BLaER1 (cell line): ENCODE measurements at regions not wholly inside any gene's neighbourhood (a gene's known extent, or its start where the extent isn't known, plus 50 kb on each side); places are given as distances from the start of the nearest gene placed in this dataset.

Experiments used
- H3K27ac ChIP-seq: shearing (Covaris generic); formaldehyde crosslinking; 2 replicates; pipeline ENCODE4 v1.8.1; 2022
- H3K27me3 ChIP-seq: shearing (Covaris generic); formaldehyde crosslinking; 2 replicates; pipeline ENCODE4 v1.8.1; 2022
- H3K36me3 ChIP-seq: shearing (Covaris generic); formaldehyde crosslinking; 2 replicates; pipeline ENCODE4 v1.8.1; 2022
- H3K4me1 ChIP-seq: shearing (Covaris generic); formaldehyde crosslinking; 2 replicates; pipeline ENCODE4 v1.8.1; 2022
- H3K4me2 ChIP-seq: shearing (Covaris generic); formaldehyde crosslinking; 2 replicates; pipeline ENCODE4 v1.8.1; 2022
- H3K4me3 ChIP-seq: shearing (Covaris generic); formaldehyde crosslinking; 2 replicates; pipeline ENCODE4 v1.8.1; 2022
- H3K9ac ChIP-seq: shearing (Covaris generic); formaldehyde crosslinking; 2 replicates; pipeline ENCODE4 v1.8.1; 2022
- H3K9me3 ChIP-seq: shearing (Covaris generic); formaldehyde crosslinking; 2 replicates; pipeline ENCODE4 v1.8.1; 2022
- H4K20me1 ChIP-seq: shearing (Covaris generic); formaldehyde crosslinking; 2 replicates; pipeline ENCODE4 v1.8.1; 2022
- Cebpa-rat ChIP-seq: shearing (Covaris generic); IDR thresholded peaks from 2 replicates; pipeline ENCODE4 v1.8.1; 2022

DNA sequence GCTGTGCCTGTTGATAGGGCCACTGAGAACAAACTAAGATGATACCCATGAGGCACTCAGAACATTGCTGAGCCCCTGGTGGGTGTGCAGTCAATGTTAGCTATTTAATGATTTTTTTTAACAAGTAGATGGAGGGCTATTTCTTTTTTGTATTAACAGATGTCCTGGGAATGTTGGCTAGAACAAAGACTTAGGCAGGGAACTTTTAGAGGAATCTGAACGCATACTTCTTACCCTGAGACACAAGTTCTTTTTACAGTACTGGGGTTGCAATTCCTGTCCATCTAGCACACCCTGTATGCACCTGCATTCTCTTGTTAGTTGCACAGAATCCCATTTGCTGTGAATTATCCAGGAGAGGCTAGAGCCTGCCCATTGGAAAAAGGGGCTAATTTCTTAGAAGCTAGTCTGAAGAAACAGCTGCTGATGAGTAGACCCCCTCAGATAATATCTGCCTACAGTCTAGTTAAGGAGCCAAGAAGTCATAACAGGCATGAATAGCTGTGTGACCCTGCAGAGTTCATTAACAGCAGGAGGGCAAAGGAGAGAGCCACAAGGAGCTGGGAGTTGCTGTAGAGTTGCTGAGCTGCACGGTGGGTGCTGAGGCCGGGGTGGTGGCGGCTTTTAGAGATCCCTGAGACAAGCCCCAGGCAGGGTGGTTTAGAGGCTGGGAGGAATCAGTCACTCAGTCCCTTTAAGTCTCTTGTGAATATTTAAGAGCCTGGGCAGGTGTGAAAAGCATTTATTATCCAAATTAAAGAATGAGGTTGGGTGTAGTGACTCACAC, 103.7 kb upstream of the FZD8 start:
- no peaks in the 10 kb centered on the region for H3K4me1 ChIP-seq
- no peaks in the 10 kb centered on the region for H3K27me3 ChIP-seq
- H4K20me1 ChIP-seq, result no peaks in the 10 kb centered on the region
- no peak for TF ChIP-seq Cebpa-rat
- H3K27ac ChIP-seq, result no peak overlapping the region
- no peak overlapping the region for H3K4me3 ChIP-seq
- no peak overlapping the region for H3K9ac ChIP-seq
- no peak overlapping the region for H3K4me2 ChIP-seq
- no peaks in the 10 kb centered on the region for H3K36me3 ChIP-seq
- no peaks in the 10 kb centered on the region for H3K9me3 ChIP-seq

DNA sequence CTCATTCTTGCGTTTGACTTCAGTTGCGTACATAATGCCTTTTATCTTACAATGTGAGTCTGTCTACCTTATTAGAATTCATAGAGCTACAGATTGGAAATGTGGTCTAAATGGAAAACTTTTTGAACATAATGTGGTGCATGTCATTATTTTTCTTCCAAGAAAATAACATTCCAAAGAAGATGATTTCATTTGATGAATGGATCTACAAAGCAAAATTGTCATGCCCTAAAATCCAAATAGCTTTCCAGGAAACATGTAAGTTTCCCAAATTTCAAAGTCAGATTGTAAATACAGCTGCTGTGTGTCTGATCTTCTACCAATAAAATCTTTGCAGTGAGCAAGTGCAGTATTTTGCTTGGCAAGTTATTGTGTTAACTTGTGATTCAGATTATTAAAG, 101.8 kb upstream of the FZD8 start:
- Histone ChIP-seq H4K20me1 (no peaks in the 10 kb centered on the region), H3K9me3 (no peaks in the 10 kb centered on the region), H3K4me1 (no peaks in the 10 kb centered on the region), H3K4me3 (no peak overlapping the region), H3K27ac (no peak overlapping the region), H3K36me3 (no peaks in the 10 kb centered on the region), H3K9ac (no peak overlapping the region), H3K4me2 (no peak overlapping the region), H3K27me3 (no peaks in the 10 kb centered on the region)
- no peak for TF ChIP-seq Cebpa-rat

DNA sequence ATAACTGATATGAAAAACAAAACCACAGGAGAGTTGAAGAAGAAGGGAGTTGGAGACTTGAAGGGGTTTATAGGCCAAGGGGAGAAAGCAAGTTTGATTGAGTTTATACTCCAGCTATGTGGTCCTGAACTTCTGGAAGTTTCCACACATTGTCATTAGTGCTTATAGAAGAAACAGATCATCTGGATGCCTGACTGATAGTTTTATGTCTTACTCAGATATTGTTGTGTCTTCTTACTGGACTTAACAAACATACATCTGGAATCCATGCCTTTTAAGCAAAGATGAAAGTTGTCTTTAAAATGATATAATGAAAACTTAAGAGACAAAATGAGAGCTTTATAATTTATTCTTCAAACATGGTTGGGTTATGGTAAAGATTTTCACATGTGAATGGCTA, 101.3 kb upstream of the FZD8 start:
- H3K9ac ChIP-seq, result no peak overlapping the region
- no peaks in the 10 kb centered on the region for H4K20me1 ChIP-seq
- H3K36me3 ChIP-seq, result no peaks in the 10 kb centered on the region
- TF ChIP-seq Cebpa-rat, result no peak
- H3K9me3 ChIP-seq, result no peaks in the 10 kb centered on the region
- H3K4me3 ChIP-seq, result no peak overlapping the region
- no peaks in the 10 kb centered on the region for H3K27me3 ChIP-seq
- H3K4me2 ChIP-seq, result no peak overlapping the region
- H3K4me1 ChIP-seq, result no peaks in the 10 kb centered on the region
- no peak overlapping the region for H3K27ac ChIP-seq

DNA sequence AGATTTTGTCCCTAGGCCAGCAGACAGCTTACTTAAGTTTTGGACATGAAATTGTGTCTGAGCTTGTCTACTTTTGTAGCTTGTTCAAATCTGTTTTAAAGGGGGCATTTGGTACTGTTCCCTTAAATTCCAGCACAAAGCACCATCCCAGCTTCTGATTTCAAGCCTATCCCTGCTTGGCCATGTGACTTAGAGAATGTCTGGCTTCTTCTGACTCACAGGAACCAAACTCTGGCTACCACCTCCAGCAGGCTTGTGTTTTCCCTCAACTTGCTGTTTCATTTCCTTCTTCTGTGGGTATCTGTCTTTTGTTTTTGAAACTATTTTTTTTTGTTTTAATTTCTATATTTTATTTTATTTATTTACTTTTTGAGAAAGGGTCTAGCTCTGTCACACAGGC, 97.9 kb upstream of the FZD8 start:
- 0 out of 2 replicates have a peak, but pooled peaks cover 3% of the 10 kb centered on the region for H3K9me3 ChIP-seq
- no peak overlapping the region for H3K4me3 ChIP-seq
- H3K27me3 ChIP-seq, result no peaks in the 10 kb centered on the region
- no peak overlapping the region for H3K27ac ChIP-seq
- no peak overlapping the region for H3K9ac ChIP-seq
- no peak for TF ChIP-seq Cebpa-rat
- no peaks in the 10 kb centered on the region for H3K36me3 ChIP-seq
- H4K20me1 ChIP-seq, result no peaks in the 10 kb centered on the region
- H3K4me1 ChIP-seq, result no peaks in the 10 kb centered on the region
- no peak overlapping the region for H3K4me2 ChIP-seq

DNA sequence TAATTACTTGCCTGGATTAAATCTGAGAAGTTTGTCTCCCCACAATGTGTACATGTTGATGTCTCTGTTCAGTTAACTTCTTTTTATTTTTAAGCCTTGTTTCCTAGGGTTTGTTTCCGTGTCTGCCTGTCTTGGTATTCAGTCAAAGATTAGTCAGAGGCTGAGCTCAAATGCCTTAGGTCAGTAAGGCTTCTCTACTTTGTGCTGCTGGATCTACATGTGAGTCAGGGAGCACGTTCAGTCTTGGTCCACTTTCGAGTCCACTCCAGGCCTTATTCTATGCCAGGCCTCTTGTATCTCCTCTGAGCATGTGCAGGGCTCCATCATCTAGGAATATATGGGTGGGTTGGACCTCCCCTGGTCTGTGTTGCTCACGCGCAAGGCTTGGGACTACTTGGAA, 93.3 kb upstream of the FZD8 start:
- no peaks in the 10 kb centered on the region for H3K27me3 ChIP-seq
- TF ChIP-seq Cebpa-rat, result no peak
- H3K27ac ChIP-seq, result no peak overlapping the region
- H3K9ac ChIP-seq, result no peak overlapping the region
- H3K4me1 ChIP-seq, result no peaks in the 10 kb centered on the region
- no peaks in the 10 kb centered on the region for H4K20me1 ChIP-seq
- H3K4me3 ChIP-seq, result no peak overlapping the region
- 0 out of 2 replicates have a peak, but pooled peaks cover 3% of the 10 kb centered on the region for H3K9me3 ChIP-seq
- H3K36me3 ChIP-seq, result no peaks in the 10 kb centered on the region
- no peak overlapping the region for H3K4me2 ChIP-seq

DNA sequence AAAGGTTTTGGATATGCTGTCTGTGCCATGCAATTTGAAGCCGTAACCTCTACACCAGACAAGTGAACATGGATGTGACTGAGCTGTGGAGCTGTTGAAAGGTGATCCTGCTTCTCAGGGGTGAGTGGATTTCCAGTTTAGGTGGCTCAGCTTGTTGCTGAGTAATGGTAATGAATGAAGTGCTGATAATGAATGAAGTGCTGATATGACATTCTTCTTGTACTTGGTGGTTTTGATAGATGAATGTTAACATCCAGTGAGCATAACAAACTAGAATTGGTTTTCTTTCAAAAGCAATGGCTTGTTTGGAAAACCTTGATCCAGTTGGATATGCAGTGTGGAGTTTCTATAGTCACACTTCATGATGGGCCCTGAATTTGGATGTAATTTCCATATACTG, 89.7 kb upstream of the FZD8 start:
- H3K36me3 ChIP-seq, result no peaks in the 10 kb centered on the region
- H3K4me1 ChIP-seq, result no peaks in the 10 kb centered on the region
- no peaks in the 10 kb centered on the region for H4K20me1 ChIP-seq
- 0 out of 2 replicates have a peak, but pooled peaks cover 3% of the 10 kb centered on the region for H3K9me3 ChIP-seq
- H3K27ac ChIP-seq, result no peak overlapping the region
- no peak for TF ChIP-seq Cebpa-rat
- H3K4me2 ChIP-seq, result no peak overlapping the region
- no peak overlapping the region for H3K9ac ChIP-seq
- no peak overlapping the region for H3K4me3 ChIP-seq
- no peaks in the 10 kb centered on the region for H3K27me3 ChIP-seq

DNA sequence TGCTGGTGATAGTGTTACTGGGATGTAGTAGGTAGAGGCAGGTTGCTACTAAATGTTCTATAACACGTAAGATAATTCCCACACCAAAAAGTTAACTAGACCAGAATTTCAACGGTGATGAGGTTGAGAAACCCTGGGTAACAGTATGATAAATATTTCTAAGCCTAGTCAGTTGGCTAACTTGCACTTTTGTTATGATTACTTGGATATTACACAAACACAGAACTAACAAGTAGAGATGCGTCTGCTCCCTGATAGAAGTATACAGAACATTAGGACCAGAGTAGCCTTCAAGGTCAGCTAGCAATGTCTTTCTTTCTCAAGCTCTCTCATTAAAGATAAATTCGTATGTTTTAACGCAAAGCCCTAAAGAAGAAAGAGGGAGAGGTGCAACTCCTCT, 86.2 kb upstream of the FZD8 start:
- Histone ChIP-seq H3K9ac (no peak overlapping the region), H4K20me1 (no peaks in the 10 kb centered on the region), H3K27ac (no peak overlapping the region), H3K4me2 (no peak overlapping the region), H3K36me3 (no peaks in the 10 kb centered on the region), H3K4me1 (no peaks in the 10 kb centered on the region), H3K4me3 (no peak overlapping the region), H3K27me3 (no peaks in the 10 kb centered on the region), H3K9me3 (no peaks in the 10 kb centered on the region)
- no peak for TF ChIP-seq Cebpa-rat

DNA sequence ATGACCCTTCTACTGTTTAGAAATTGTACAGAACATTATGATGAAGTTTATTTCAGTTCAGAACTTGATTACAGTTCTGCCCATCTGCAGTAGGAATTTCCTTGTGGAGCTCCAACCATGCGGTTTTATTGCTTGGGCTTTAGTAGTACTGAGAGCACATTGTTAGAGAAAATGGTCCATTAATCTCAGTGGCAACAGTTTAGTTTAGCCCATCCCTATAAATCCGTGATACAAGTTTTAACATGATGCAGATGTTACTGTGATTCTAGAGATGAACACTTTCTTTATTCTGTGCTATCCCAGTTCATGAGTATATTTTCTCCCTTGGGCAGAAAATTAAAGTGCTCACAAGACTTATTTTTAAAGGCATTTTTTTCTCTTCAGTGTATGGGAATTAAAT, 84.8 kb upstream of the FZD8 start:
- Histone ChIP-seq H4K20me1 (no peaks in the 10 kb centered on the region), H3K4me2 (no peak overlapping the region)
- TF ChIP-seq Cebpa-rat, result no peak

DNA sequence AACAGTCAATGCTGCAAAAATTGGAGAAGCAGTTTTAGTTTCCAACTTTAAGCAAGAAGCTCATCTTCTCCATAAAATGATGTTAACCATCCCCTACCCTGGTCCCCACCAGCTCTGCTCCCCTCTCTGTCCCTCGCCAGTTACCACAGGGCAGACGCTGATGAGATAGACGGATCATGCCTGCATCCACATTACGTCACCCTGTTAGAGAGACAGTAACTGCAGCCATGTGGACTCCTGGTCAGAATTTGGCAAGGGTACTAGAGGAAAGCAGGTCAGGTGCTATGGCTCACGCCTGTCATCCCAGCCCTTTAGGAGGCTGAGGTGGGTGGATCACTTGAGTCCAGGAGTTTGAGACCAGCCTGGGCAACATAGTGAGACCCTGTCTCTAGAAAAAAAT, 81.9 kb upstream of the FZD8 start:
- Histone ChIP-seq H3K9ac (no peak overlapping the region), H3K4me1 (no peaks in the 10 kb centered on the region), H3K4me3 (no peak overlapping the region), H3K27ac (no peak overlapping the region), H3K9me3 (no peaks in the 10 kb centered on the region), H3K27me3 (no peaks in the 10 kb centered on the region), H3K36me3 (no peaks in the 10 kb centered on the region), H4K20me1 (no peaks in the 10 kb centered on the region), H3K4me2 (no peak overlapping the region)
- TF ChIP-seq Cebpa-rat, result no peak

More for the DNA sequence above, 84.8 kb upstream of the FZD8 start:
- Histone ChIP-seq H3K4me3 (no peak overlapping the region), H3K9me3 (no peaks in the 10 kb centered on the region), H3K9ac (no peak overlapping the region), H3K27me3 (no peaks in the 10 kb centered on the region), H3K27ac (no peak overlapping the region), H3K4me1 (no peaks in the 10 kb centered on the region), H3K36me3 (no peaks in the 10 kb centered on the region)

DNA sequence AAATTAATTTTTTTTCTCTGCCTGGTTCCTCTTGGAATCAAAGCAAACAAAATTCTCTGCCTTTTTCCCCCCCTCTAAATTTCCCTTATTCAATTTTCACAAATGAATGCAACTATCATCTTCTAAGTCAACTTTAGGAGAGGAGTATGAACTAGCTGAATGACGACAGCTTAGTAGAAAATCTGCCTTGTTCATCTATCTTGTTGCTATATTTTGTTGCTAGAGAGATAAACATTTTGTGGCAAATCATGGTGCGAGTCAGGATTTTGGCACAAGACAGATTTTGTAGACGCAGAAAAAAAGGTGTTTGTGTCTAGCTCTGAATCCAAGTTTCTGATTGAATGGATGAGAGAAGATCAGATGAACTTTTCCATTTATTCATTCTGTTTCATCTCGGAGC, 81.0 kb upstream of the FZD8 start:
- H3K4me3 ChIP-seq, result no peak overlapping the region
- no peak overlapping the region for H3K9ac ChIP-seq
- no peak overlapping the region for H3K27ac ChIP-seq
- H3K4me1 ChIP-seq, result 0 out of 2 replicates have a peak, but pooled peaks cover 4% of the 10 kb centered on the region
- H3K36me3 ChIP-seq, result no peaks in the 10 kb centered on the region
- H3K27me3 ChIP-seq, result no peaks in the 10 kb centered on the region
- no peak for TF ChIP-seq Cebpa-rat
- no peaks in the 10 kb centered on the region for H4K20me1 ChIP-seq
- H3K9me3 ChIP-seq, result no peaks in the 10 kb centered on the region
- H3K4me2 ChIP-seq, result no peak overlapping the region
